ENCODE measurements at regions not wholly inside any gene's neighbourhood (a gene's known extent, or its start where the extent isn't known, plus 50 kb on each side); places are given as distances from the start of the nearest gene placed in this dataset.

DNA sequence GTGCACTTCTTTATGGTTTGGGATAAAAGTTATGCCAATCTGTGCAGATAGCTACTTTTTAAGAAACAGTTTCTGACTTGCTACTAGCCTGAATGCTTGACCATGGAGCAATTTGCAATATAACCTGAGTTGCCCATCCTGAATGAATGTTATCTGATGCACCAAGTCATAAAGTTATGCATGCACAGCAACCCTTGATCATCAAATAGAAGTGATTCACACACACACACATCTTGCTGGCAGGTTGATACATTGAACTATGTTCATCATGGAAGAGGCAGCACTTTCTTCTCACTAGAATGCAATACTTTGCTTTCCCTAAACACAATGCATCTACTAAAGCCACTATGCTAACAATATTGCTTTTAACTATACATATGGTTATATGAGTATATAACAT is 311.5 kb downstream of the RFC3 start:
- no peak for DNase-seq

DNA sequence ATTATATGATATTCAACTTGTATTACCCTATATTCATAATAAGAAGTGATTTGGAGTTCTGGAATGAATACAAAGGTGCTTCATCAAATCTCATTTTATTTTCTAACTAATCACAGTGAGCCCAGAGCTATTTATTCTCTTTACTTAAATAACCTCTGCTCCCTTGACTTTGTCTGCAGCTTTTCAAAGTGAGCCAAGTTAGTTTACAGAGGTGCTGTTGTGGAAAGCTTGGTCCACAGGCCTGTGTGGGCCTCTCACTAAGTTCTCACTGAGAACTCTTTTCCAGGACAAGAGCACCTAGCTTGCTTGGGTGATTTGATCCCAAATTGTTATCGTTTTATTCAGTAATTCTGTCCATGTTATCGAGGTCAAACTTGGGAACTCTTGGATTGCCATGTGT is 319.3 kb downstream of the RFC3 start:
- no peak for DNase-seq

DNA sequence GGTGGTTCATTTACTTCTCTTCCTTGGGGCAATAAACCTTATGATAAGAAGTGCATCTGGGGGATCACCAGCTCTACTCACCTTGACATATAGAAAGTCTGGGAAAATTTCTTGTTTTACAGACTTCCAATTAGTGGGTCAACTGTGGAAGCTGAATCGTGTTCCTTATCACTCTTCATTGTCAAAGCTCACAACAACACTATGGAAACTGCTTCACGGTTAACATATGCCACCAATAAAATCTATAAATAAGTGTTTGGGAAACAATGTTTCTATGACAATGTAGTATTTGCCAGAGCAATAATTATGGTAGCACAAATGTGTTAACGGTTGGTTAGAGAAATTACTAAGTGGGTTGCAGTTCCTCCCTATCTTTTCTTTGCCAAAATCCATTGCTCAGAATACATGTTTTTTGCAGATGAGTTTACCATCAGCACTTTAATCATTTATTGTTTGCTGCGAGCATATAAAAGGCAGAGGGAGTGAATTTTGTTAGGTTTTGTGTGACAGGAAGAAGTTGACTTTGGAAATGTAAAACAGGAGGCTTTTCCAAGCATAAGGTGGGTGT is 321.8 kb downstream of the RFC3 start:
- DNase-seq: no peak

DNA sequence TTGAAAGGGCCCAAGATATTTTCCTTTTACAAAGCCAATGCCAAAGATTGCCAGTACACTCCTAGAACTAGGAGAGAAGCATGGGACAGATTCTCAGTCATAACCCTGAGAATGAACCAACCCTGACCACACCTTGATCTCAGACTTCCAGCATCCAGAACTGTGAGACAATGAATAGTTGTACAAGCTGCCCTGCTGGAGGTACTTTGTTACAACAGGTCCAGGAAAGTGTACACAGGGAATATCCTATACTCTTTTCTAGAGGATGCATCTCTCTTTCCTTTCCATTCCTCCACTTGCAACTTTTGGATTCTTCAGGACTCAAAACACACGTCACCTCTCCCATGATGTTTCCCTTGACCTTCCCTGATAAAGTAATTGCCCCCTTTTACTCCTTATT is 325.7 kb downstream of the RFC3 start:
- no peak for DNase-seq

DNA sequence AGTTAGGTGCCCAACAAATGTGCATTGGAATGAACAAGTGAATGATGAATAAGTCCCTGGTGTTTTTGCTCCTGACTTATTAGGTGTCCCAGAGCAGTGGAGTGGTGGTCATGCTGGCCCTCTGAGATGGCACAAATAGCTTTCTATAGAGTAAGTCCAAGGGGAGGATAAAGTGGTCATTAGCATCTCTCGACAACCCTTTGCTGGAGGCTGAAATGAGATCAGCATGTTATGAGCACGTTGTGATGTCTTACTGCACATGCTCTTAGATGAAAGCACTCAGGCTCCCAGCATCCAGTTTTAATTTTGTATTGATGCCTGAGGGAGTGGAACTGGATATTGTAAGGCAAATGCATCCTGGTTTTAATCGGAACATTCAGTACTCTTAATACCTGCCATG is 326.2 kb downstream of the RFC3 start:
- DNase-seq: no peak

DNA sequence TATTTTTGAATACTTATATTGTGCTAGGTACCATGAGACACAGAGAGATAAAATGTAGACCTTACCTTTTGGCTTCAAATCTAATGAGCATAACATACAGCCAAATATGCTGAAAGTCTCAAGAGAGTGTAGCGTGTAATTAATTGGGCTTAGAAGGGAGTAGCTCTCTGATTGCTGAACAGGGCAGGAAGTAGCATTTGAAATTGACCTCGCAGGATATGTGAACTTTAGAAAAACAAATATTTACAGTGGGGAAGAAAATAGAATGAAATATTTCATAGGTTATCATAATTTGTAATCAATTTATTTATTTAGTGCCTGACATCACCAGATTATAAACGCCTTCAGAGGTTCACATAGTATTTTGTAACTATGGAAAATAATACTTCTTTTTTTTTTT is 327.1 kb downstream of the RFC3 start:
- DNase-seq: no peak

DNA sequence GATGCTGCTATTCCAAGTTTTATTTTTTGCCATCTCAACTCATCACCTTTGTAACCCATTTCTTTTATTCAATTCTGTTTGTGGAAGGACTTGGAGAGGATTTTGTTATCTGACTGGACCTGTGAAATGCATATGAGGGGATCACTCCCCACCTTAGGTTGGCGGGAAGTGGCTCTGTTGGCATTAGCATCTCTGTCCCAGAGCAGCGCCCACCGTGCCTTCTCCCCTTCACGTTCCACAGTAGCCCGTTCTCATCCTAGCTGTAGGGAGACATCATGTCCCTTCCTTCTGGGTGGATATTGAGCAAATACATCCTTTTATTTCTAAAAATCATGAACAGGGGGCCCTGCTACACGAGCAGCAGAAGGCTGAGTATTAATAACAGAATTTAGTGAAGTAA is 330.4 kb downstream of the RFC3 start:
- DNase-seq: no peak

DNA sequence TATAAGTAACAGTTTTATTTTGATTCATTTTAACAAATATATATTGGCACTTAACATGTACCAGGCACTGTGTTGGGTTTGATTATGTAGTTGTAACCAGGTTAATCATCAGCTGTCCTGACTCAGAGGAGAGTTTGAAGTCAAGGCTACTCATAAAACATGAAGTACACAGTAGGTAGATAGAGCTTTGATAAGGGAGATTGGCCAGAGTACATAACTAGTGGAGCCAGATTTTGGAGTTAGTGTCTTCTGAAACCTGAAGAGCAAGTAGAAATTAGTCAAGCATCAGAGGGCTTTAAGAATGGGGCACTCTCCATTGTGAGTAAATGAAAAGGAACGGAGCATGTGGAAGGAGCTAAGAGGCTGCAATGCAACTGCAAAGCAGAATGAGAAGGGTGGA is 333.9 kb downstream of the RFC3 start:
- no peak for DNase-seq

DNA sequence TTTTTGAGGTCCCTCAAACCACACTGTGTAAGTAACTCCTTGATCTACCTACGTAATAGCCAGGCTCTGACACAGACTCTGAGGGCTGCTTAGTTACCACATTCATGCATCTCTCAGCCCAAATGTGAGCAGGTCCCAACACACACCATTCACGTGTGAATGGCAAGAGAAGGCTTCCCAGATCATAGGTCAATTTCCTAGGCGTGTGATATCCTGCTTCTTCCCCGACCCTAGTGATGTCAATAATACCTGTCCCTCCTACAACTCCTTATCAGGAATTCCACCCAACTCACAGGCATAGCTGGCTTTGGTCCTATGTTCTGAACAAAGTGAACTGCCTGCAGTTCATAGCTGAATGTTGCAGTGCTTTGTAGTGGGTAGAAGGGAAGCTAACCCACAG is 334.5 kb downstream of the RFC3 start:
- DNase-seq: no peak

DNA sequence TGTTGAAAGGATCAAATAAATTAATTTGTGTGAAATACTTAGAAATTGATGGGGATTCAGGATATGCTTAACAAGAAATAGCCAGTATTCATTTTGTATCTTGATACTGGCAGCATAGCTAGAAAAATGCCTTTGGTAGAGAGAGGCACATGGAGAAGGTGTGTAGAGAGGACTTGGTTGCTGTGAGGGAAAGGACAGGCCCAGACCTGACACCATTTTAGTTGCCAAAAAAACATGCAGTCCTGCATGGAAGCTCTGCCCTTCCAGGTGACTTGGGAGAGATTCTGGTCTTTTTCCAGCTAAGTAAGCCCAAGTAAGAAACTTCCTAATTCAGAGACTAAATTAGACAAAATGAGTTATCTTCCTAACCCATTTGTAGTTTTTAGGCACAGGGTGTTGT is 335.0 kb downstream of the RFC3 start:
- DNase-seq: no peak

DNA sequence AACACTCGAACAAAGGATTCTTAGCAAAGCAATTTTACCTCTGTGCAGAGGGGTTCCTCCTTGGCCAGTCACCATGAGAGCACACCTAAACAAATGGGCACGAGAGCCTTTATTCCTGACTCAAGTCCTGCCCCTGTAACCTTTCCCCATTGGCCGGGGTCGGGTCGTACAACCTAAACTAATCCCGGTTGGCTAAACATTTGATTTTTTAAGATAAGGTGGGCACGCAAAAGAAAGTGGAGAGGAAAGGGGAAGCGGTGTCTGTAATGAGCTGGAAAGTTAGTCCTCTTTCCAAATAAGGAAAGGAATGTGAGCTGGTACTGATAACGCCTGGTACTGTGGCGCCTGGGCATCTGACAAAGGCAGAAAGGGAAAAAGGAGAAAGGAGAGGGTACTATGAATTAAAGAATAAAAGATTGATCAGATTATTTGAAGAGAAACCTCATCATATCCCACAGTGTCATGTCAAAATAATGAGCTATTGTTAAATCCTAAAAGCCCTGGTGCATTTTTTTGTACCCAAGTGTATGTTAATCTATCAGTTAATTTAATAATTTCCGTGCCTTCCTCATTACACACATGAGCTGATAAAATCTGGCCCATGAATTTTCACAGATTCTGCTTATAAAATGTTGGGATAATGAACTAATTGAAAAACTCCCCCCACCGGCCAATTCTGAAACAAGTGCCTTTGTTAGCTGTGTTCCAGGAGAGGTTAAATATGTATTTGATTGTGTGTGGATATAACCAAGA is 335.7 kb downstream of the RFC3 start:
- DNase-seq: no peak

DNA sequence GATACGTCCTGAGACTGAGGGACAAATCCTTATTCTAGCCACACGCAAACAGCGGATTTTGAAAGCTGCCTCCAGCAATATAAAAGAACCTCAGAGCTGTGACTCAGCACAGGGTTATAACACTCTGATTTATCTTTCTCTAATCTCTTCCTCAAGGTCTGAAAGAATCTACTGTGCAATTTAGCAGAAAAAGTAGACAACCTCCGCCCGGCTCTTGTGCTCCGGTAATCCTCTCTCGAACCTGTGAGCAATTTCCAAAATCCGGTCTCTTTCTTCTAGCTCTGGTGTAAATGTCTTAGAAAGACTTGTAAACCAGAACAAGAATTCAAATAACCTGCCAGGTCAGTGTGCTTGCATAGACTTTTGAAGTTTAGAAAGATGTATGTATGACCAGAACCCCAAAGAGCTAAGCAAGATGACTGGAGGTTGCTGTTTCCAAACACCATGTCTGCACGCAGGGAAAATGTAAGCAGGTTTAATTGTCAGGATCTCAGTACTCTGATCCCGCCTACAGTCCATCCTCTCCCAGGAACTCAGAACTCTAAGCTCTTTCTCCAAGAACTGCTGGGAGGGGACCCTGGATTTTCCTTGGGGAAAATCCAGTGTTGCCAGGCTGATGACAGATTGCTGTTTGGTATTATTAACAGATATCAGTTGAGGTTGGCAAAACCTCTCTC is 338.1 kb downstream of the RFC3 start:
- no peak for DNase-seq

DNA sequence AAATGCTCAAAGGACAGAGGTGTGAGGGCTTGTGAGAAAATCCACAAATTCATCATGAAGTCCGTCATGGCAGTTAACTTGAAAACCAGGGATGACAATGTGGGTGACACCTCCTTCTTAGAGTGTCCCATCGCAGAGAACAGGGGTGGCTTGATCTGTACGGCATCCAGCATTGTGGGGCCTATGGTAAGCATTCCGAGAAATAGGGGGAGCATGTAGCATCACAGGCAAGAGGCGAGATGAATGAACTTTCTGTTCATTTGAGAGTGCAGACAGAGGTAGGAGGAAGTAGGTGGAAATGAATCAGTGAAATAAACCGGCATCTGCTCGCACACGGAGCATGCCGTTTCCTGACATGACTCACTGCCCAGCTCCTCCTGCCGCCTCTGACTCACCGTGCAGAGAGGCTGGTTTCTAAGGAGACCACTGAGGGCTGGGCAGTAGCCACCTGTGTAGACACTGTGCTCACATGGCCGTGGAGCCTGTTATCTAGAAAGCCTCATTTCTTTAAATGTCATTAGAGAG is 339.0 kb downstream of the RFC3 start:
- DNase-seq: no peak

DNA sequence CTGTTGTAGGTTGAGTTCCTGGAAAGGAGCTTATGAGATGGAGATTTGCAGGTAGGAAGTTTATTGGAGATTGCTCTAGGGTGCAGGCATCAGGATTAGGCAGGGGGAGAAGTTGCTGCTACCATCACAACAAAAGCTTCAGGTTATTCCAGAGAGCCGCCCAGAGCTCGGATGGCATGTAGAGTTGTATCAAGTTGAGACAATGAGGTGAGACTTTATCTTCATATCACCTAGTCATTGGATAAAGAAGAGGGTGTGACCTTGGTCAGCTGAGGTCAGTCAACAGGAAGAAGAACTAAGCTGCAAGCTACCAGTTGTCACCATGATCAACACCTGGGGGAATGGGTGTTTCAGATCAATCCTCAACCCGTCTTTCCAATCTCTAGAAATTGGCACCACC is 342.0 kb downstream of the RFC3 start:
- no peak for DNase-seq

DNA sequence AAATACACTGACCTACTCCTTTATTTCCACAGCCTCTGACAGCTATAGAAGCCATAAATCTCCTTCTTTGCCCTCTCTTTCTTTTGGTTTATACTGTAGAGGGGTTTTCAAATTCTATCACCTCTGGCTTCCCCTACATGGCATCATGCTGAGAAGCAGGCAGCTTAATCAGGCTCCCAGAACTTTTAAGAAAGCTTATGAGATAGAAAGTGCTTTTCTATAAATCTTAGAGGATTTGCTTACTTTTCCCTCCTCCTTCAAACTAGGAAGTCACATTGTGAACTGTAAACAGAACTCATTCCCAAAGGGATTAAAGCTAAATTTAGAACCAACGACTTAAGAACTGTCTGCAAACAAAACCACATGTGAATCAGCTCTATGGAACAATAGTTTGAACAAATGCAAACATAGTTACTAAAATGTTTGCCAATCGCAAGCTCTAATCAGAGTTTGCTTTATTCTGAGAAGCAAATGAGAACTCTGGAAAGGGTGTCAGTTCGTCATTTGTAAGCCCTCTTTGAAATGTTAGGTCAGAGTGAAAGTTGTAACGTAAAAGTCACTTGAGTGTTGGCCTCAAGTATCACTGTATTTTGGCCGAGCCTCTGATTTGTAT is 344.1 kb downstream of the RFC3 start:
- DNase-seq: no peak

DNA sequence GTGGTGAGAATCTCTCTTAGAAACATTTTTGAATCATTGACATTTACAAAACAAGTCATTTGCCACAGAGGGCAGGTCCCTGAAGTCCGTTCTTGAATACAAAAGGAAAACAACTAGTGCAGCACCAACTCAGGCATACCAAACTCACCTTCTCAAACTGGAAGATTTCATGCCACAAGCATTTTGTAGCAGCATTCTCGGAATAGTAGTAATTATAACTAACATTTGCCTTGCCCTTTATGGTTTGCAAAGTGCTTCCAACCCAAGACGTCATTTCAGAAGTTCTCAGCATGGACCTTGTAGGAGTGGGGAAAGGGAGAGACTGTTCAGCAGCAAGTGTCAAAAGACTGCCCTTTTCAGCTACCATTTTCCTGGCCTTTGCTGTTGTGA is 344.6 kb downstream of the RFC3 start:
- no peak for DNase-seq

DNA sequence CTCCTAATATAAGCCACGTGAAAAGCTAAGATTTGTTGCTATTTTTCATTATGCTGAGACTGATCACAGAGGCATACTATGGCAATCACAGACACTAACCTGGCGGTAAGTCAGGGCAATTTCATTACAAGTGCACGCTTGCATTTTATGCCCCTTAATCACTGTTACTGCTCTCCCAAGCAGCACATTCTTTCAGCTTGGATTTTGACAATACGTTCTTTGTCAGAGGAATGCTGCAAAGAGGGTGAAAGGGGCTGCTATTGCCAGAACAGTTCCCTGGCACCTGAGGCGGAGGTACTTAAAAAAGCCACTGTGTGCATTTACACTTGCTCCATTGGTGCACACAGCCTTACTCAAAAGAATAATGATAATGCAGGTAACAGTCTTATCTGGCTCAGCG is 346.6 kb downstream of the RFC3 start:
- DNase-seq: no peak

DNA sequence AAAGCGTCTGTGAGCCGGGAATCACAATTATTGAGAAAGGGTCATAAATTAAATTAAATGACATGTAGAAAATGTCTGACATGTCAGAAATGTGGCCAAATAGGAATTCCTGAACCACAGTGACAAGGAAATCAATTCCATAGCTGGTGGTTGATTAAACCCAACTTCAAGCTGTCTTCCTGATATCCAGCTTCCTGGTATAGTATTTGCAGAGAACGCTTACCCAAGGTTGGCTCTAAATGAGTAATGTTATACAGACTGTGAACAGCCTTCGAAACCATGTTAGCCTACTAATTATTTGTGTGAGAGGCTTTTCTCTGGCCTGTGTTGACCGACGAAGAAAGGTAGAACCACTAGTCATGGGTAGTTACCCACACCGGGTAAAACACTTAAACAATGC is 347.2 kb downstream of the RFC3 start:
- no peak for DNase-seq

DNA sequence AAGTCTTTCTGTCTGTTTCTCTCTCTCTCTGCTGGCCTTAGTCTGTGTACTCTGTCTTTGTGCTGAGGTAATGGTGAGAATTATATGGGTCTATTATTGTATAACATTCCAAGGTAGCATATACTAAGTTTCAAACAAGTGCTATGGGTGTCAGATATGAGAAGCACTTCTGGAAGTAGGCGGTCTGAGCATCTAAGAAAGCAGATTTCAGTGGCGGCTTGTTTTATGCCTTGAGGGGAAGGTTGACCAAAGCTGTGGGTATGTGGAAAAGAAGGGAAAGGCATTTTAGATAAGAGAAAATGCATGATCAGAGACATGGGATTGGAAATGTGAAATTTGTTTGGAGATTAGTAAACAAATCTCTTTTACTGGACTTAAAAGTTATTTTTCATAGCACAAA is 348.5 kb downstream of the RFC3 start:
- no peak for DNase-seq

DNA sequence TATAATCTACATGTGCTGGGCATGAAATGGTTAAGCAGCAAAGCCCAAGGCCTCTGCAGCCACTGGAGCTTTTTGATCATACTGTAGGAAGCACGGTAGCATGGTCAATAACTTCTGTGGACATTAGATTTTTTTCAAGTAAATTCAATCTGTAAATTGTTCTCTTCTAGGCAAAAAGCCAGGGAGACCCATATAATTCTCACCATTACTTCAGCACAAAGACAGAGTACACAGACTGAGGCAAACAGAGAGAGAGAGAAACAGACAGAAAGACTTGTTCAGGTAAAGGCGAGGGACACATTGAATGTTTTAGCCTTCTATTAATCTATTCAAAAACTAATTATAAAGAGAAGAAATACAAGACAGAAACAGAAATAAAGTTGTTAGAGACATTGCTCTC is 349.4 kb downstream of the RFC3 start:
- no peak for DNase-seq

DNA sequence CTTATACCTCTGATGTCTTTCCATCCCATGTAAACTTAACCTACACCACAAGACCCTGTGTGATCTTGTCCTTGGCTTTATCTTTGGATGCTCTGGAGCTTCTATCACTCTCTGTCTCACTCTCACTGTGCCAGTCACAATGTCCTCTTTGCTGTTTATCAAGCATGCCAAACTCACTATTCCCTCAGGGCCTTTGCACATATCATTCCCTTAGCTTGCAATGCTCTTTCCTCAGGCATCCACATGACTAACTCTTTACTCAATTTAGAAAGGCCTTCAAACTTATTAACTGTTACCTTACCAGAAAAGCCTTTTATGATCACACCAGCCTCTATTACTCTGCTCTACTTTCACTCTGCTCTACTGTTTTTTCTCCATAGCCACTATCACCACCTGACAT is 354.1 kb downstream of the RFC3 start:
- DNase-seq: no peak

DNA sequence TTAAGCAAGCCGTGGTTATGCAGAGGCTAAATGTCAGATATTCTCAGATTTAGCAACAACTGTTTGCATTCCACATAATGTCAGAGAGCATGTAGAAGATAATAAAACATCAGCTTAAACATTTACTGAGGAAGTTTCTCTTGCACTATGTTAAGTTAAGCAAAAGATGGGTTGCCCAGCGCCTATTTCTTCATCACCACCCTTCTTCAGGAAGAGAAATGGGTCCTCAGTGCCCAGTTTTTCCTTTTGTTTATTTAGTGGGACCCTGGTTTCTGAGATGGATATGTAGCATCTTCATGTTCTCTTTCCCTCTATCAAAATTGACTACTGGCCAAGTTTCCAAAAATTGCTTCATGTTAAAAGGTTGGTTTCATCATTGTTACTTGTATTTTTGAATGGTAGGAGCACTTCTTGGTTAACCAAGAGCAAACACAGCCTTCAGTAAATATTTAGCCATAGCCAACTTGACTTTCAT is 356.8 kb downstream of the RFC3 start:
- DNase-seq: no peak

DNA sequence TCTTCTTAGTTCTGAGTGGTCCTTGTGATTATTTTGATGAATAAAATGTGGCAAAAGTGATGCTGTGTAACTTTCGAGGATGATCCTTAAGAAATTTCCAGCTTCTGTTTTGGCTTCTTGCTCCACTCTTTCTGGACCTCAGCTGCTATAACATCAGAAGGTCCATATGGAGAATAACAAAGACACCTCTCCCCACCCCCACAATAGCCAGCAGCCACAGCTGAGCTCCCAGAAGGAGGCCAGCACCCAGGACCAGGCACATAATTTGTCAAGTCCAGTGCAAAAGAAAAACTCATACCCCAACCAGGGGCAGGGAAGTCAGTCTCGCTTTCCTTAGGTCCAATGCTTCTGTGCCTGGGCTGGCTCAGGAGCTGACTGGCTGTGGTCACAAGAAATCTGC is 357.6 kb downstream of the RFC3 start:
- no peak for DNase-seq

DNA sequence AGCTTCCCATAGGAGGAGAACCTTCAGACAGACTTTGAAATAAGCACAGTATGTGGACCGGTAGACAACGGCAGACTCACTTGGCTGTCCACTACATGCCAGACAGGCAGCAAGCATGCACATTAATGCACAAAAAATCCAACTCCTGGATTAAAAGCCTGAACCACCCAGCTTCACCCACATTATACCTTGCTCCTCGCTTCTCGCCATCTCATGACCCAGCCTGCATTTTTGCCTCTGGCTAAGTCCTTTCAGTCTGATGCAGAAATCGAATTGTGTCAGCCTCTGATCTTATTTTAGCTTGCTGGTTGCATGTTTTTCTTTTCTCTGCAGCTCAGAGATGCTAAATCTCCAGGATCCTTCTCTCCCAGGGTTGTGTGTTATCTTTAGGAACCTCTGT is 358.7 kb downstream of the RFC3 start:
- no peak for DNase-seq

Measured in 8988T (cell line).